SKM-1 treated with dmso at 0.1 percent for 144 hours (cell line): ENCODE measurements at regions not wholly inside any gene's neighbourhood (a gene's known extent, or its start where the extent isn't known, plus 50 kb on each side); places are given as distances from the start of the nearest gene placed in this dataset.
"Not testable (repeated sequence)": the region's sequence is repeated elsewhere in the genome, so short reads cannot be mapped to it uniquely, and the experiment has no call there.

Source experiments
- DNase-seq: peaks from one replicate; lab custom pipeline; 2025; ENCODE audit not compliant: unreplicated experiment; lab: John Stamatoyannopoulos, UW

- DNase-seq = no peak
Observed at GRCh38 chr14:103259801-103260628, 74.0 kb upstream of the EIF5 start.

- no peak for DNase-seq
Observed at GRCh38 chr14:103260629-103261124, 73.4 kb upstream of the EIF5 start.

GRCh38 chr14:103267226-103267910 lies 66.7 kb upstream of the EIF5 start:
- no peak for DNase-seq

GRCh38 chr14:103271189-103271588 lies 62.8 kb upstream of the EIF5 start:
- no peak for DNase-seq

GRCh38 chr14:103273145-103273744 lies 60.8 kb upstream of the EIF5 start:
- no peak for DNase-seq

GRCh38 chr14:103273745-103274615 lies 60.1 kb upstream of the EIF5 start:
- no peak for DNase-seq

- DNase-seq = no peak
Observed at GRCh38 chr14:103275000-103275399, 59.0 kb upstream of the EIF5 start.

GRCh38 chr14:103277931-103278330 lies 56.1 kb upstream of the EIF5 start:
- no peak for DNase-seq

- DNase-seq = no peak
Observed at GRCh38 chr14:103279142-103280025, 54.7 kb upstream of the EIF5 start.

GRCh38 chr14:103280278-103280928 lies 53.6 kb upstream of the EIF5 start:
- no peak for DNase-seq

GRCh38 chr14:103281496-103282231 lies 52.4 kb upstream of the EIF5 start:
- no peak for DNase-seq

- DNase-seq = not testable (repeated sequence)
Observed at GRCh38 chr14:103282309-103282708, 51.7 kb upstream of the EIF5 start.

GRCh38 chr14:103282932-103283331 lies 51.1 kb upstream of the EIF5 start:
- no peak for DNase-seq

GRCh38 chr14:103283916-103284315 lies 50.1 kb upstream of the EIF5 start:
- DNase-seq = no peak
